Dedifferentiated amniotic fluid mesenchymal stem cell (primary cell): ENCODE measurements at regions not wholly inside any gene's neighbourhood (a gene's known extent, or its start where the extent isn't known, plus 50 kb on each side); places are given as distances from the start of the nearest gene placed in this dataset.
A peak's percentile ranks its signal among the peaks of the same experiment; 100 is the strongest.

Experiments used
- DNase-seq: peaks from one replicate; pipeline ENCODE4 v3.0.0-alpha.2; 2016; ENCODE audit errors: extremely low spot score

DNA sequence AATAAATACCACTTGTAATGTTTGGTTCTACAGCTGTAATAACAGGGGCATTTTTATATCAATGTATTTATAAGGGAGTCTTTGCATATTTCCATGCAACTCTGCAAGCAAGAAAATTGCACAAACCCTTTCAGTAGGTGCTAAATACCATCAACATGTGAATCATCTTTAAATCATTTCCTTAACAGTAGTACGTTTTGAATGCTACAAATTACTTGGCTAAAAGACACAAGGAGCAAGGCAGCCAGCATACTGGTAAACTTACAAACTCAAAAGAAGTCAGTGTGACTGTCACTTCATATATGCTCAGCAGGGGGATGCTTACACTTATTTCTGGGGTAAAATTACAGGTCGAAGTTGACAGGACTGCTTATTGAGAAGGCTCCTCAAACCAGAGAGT is 402.4 kb downstream of the EFNB2 start:
- no peak for DNase-seq

DNA sequence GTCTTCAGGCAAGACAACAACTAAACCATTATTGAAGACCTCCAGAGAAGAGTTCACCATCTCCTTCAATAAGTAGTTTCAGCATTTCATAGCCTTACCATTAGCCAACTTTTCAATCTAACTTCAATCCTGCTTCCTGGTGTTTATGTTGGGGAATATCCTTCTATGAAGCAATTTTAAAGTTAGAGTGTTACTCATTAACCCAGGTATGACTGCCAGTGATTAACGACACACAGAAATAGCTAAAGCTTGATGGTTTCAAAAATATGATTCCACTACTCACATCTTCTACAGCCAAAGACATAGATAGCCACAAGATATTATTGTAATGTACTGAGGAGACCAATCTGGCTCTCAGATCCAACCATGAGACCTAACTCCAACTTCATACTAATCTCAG is 403.2 kb downstream of the EFNB2 start:
- no peak for DNase-seq

DNA sequence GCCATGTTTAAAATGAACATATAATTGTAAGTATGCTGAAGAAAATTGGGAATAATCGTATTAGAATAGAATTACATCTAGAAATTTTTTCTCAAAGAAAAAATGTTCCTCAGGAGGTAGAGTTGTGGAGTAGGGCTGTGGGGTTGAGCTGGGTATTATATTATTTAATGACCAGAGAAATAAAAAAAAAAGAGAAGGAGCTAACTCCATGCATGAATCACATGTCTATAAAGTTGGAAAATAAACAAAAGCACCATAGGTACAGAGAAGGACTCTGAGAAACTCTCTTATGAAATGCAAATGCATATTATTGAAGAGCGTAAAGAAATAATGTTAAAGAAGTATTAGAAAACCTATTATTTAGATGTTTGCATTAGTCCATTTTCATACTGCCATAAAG is 405.5 kb downstream of the EFNB2 start:
- no peak for DNase-seq

DNA sequence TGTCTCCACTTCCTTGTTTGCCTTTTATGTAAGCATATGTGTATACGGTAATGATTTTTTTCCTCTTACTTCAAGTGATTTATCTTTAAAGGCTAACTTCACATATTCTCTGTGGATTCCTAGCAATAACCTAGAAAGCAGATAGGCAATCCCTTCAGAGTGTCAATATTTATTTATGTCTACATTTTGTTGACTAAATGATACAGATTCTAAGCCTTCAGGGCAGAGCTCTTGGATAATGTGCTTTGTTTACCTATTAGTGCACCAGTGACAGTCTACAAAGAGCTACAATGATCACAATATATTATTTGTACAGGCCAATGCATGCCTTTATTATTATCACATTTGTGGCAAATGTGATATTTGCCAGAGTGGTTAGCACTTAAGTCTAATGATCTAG is 406.2 kb downstream of the EFNB2 start:
- no peak for DNase-seq

DNA sequence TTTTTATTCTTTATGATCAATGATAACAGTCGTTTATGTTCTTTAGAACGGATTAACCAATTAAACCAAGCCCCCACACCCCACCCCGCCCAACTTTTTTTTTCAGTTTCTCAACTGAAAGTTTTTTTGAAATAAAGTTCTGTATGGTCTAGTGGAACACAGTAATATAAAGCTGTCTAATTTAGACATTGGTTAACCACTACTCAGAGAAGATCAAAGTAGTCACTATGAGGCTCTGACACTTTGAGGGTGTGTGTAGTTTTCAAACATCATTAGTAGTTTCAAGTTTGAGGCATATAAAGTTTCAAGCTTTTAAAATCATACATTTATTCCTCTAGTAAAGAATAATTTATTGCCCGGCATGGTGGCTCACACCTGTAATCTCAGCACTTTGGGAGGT is 413.2 kb downstream of the EFNB2 start:
- no peak for DNase-seq

DNA sequence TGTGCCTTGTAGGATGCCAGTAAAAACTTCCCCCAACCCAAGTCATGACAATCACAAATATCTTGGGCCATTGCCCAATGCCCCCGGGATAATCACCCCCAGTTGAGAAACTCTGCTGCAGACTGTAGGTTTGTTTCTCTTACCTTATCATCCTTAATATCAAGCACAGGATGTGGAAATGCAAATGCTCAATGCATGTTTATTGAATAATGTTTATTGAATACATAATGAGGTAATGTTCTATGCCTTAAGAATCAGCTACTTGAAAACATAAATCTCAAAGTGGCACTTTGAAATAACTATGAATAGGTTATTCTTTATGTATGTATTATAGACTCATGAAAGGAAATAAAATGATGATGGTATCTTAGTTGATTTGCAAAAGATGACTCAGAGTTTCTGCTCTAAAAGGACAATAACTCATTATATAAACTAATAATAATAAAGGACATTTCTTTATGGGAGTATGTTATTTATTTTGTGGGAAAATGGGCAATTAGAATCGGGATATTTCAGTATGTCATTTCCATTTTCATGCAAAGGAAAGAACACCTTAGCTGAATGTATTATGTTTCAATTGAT is 414.2 kb downstream of the EFNB2 start:
- no peak for DNase-seq

DNA sequence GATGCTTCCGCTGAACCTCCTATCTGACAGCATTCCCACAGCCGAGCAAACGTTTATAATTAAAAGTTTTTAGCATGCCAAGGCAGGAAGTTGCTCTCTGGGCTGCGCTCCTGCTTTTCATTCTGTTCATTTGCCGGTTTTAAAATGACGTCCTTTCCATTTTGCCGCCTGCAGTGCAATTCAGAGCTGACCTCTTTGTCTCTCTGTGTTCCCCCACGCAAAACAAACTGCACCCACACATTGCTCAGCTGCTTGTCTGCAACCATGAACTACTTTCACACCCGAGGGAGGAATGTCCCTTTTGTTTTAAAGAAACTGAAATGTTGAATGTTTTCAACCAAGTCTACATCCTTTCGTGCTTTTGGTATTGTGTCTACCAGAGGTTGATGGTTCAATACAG is 416.5 kb downstream of the EFNB2 start:
- no peak for DNase-seq

DNA sequence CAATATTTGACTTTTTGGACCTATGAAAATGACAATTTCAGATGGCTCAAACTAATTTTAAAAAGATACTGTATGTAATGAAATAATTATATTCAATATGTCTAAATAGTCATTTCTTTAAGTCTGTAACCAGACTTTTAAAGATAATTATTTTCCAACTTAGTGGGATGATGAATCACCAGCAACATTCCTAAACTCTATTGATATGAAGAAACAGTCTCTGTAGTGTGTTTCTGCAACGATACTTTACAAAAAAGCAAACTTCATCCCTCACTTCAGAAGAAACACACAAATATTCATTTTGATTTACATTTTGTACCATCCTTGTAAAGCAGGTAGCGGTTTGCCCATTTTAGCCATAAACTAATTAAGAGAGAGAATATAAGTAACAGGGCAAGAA is 417.4 kb downstream of the EFNB2 start:
- DNase-seq: no peak

DNA sequence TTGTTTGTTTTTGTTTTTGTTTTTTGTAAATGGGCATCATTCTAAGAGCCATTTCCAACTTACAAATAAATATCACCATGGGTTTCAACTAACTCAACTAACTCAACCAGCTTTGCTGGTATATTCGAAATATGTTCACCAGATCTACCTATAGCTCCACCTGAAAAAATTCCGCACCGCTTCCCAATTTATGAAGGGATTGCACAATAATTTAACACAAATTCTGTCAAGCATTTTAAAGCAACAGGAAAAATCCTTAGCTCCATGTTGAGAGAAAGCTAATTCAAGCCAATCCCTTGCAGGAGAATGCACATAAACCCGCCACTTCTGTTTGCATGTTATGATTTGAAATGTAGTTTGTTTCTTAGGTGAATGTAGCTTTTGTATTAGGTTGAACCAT is 417.8 kb downstream of the EFNB2 start:
- DNase-seq: no peak

DNA sequence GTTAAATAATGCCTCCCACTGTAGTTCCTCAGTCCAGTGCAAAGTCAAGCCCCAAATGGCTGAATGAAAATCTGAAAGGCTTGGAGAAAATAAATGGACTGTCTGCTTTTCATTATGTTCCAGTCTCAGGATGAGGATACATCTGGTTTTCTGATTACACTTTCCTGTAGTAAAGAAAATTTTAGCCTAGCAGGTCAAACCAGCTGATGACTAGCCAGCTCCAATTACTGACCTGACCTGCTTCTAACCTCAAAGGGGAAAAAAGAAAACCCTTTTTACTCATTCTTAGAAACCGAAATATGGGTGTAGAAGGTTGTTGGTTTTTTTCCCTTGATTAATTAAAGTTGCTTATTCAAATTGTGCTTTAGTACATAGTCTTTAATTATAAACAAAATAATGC is 418.4 kb downstream of the EFNB2 start:
- DNase-seq: no peak

DNA sequence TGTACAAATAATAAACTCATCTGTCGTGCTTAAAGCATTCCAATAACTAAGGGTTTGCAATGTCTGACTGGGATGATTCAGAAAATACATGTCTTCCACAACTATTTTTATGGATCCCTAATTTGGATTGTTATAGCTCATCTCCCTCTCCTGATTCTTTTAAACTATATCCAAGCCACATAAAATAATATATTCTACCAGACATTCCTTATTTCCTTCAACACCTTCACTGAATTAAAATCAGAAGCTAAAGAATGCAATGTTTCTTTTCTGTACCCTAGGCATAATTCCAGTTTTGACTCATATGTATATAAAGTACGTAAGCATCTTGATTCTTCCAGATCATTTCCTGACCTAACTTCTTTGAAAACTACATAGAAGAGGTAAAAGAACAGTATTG is 420.4 kb downstream of the EFNB2 start:
- no peak for DNase-seq

DNA sequence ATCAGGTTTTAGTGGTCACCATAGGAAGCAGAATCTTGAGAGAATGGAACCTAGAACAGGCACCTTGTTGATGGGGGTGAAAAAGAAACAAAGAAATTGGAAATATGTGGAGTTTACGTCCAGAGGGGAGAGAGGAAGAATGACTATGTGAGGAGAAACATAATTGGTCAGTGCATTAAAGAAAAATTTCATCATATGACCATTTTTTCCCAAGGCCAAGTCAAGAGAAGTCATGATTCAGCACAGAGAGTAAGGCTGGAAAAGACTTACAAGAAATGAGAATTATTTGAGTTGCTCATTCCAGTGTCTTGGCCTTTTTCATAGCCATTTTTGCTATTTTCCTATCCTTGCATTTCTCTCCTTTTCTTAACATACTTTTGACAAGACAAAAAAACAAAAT is 421.7 kb downstream of the EFNB2 start:
- DNase-seq: no peak

DNA sequence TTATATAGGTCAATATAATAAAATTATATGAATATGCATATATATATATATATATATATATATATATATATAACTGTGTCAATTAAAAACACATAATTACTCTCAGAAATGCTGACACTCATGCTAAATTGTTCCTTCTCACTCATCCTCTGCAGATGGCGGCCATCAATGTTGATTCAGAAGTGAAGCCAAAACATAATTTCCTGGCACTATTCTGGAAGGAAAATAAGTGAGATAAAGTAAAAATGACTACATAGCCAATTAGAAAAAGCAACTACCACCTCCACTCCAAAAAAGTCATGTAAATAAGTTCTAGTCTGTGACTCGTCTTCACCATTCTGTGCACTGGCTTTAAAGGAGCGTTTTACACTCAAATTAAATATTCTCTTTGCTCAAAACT is 423.3 kb downstream of the EFNB2 start:
- DNase-seq: no peak

DNA sequence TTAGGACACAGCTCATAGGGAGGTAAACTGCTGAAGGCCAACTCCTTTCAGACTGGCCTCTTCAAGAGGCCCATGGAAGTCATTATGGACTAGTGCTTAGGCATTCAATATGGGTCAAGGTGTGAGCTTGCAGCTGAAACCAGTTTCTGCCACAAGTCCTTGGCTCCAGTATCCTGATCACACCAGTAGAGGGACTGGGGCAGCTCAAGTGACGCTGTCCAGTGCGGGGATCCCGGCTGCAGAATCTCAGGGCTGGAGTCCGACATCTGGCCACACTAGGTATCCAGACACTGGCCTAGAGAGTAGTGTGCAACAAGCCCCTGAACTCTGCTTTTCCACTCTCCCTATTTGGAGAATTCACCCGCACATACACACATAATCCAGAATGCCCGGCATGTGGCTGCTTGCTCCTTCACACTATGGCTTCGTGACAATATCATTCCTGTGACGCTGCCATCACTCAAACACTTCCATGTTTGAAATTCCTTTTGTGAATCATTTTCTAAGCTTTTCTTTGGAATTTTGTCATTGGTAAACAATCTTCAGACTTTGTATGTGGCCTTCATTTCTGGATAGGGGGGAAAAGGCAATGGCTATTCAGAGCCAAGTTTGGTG is 425.1 kb downstream of the EFNB2 start:
- DNase-seq: no peak

DNA sequence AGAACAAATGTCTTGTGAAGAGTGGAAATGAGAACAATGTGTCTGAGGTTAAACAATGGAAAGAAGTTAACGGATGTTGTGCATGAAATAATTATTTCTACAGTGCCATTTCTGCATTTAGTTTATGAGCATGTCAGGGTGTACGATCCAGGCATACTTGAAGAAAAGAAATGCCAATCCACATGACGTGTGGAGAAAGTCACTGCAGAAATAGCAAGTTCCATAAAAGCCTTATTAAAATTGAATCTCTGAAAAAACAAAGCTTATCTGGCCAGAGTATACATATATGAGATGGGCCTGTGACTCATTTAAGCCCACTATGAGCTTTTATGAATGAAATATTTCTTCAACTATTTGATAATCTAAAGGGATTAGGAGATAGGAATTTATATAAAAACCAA is 426.1 kb downstream of the EFNB2 start:
- DNase-seq: peak; percentile 36

DNA sequence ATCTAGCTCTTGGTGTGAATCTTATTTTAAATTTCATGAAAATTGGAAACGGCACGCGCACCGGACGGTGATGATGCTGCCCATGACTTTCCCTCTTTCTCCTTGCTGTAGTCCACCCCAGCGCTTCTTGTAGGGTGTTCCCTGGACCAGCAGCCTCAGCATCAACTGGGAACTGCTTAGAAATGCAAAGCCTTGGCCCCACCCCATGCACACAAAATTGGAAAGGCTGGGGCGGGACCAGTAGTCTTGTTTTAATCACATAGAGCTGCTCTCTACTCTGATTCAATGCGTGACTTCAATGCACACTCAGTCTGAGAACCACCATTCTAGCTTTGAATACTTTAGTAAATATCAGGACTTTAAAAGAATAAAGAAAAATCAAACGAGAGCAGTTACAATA is 427.1 kb downstream of the EFNB2 start:
- no peak for DNase-seq

DNA sequence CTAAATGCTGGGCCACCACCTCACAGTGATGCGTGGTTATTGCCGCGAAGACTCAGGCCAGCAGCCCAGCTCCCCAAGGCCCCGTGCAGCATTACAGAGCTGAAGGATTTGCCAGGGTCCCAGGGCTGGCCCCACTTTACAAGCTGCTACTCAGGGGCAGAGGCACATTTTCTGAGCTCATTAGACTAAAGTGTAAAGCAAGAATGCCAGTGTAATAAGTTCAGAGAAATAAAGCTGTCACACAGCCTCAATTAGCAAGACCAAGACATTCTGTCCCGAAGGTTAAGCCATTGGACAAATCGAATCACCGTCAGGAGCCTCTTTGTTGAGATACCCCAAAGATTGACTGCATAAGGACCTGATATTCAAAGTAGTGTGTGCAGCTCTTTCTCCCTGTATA is 428.4 kb downstream of the EFNB2 start:
- no peak for DNase-seq

DNA sequence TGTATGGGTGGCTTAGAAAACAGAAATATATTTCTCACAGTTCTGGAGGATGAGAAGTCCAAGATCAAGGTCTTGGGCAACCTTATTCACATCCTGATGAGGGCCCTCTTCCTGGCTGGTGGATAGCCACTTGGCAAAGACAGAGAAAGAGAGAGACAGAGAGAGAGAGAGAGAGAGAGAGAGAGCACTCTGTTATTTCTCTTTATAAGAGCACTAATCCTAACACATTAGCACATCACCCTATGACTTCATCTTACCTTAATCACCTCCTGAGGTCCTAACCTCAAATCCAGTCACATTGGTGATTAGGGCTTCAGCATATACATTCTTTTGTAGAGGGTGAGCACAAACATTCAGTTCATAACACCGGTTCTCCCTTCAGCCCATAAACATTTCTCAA is 430.3 kb downstream of the EFNB2 start:
- no peak for DNase-seq

DNA sequence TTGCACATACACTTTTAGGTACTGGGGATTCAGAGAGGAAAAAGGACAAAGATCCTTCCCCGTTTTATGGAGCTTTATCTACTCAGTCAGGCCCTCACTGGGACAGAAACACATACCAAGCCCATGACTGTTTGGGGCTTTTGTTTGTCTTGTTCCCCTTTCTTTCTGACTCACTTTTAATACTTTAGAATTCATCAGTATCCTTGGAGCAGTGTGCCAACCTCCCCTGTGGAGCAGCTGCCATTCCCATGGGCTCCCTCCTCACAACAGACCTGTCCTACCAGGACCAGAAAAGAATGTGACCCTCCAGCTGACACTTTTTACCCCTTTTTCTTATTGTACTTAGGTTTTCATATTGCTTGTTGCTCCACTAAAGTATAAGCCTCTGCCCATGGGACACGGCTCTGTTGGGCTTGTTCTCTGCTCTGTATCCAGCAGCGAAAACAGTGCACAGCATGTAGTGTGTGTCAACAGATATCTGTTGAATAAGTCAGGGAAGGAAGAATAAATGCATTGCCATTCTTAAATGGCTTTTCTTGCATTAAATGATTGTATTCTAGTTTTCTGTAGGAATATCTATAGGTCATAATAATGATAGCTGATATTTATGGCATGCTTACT is 431.1 kb downstream of the EFNB2 start:
- DNase-seq: peak; percentile 36

DNA sequence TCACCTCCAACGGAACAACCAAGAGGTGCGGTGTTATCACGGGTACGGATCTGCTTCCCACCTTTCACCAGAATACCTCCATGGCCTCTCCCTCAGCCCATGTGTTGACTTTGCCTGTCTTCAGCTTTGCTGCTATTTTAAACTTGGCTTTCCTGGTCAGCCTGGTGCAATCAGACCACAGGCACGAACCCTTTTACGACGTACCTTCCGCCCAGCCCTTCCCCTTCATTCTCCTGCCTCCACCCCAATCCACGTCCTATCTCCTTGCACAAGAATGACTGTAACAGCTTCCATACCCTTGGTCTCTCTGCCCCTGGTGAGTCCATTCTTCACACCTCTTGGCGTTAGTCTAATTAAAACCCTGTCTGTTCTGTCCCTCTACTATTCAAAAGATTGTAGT is 431.7 kb downstream of the EFNB2 start:
- no peak for DNase-seq

DNA sequence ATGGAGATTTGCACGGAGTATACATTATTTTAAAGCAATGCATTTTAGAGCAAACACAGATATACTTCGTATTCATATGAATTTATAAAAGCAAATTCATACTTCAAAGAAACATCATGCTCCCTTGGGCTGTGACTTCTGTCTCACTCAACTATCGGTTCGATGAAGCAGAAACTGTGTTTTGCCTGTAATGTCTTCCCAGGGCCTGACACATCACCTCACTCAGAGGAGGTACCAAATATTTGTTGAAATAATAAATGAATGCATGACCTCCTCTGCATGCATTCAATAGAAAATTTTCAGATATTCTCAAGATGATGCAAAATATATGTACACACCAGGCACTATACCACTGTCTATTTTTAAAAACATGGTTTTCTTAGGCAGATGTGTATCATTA is 432.7 kb downstream of the EFNB2 start:
- no peak for DNase-seq

DNA sequence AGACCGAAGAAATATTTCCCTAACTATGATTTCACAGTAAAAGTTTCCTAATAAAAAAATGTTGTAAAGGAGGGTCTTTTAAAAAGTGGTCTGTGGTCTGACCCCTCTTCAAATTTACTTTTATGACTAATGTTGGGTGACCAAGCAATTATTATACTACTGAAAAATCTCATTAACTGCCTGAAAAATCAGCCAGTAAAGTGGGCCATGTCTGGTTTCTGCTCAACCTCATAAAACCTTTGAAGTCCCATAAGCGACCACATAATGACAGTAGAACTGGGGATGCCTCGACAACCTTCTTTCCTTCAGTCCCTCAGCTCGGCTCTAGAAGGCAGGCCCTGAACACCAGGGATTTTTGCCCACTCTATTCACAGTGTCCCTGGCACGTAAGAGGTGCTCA is 434.3 kb downstream of the EFNB2 start:
- no peak for DNase-seq

DNA sequence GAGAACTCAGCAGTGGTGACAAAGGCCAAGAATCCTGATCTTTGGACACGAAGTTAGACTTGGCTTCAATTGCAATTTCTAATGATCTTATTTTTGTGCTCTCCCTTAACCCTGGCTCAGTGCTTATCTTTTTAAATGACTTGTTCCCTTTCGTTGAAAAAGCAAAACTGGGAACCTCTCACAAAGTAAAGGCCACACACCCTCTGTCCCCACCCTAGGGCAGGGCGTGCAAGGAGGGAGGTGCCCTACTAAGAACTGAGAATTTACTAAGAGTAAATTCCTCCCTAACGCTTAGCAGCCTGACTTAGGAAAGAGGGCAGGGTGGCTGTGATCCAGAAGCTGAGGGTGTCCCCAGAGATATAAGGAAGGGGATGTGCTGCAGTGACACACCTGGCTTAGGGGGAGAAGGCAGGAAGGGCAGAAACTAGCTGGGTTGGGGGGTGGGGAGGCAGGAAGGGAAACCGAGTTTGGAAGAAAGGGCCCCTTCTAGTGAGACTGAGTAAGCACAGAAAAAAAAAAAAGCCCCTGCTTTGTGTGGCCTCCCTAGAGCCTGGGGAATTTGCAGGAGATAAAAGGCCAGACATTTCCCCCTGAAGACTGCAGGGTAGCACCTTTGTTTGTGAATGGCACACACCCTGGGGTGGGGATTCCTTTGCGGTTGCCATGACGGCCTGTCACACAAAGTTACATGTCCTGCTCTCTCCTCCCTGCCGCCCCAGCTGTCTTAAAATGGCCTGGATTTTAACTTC is 435.1 kb downstream of the EFNB2 start:
- no peak for DNase-seq
